Mesothelial cell of epicardium (in vitro differentiated cells): ENCODE measurements at regions not wholly inside any gene's neighbourhood (a gene's known extent, or its start where the extent isn't known, plus 50 kb on each side); places are given as distances from the start of the nearest gene placed in this dataset.

Experiments
- DNase-seq, 2 experiments: peaks; one replicate each; pipeline ENCODE4 v3.0.0; 2021; ENCODE audit warnings: low spot score in 2 of 2; ENCODE audit not compliant: unreplicated experiment in 2 of 2
- H3K27ac Mint-ChIP-seq: 2 replicates; pipeline ENCODE4 v1.8.0; 2021; ENCODE audit warnings: mixed read lengths
- H3K27me3 Mint-ChIP-seq: 2 replicates; pipeline ENCODE4 v1.8.0; 2021; ENCODE audit warnings: low read depth, mixed read lengths
- H3K36me3 Mint-ChIP-seq: 2 replicates; pipeline ENCODE4 v1.8.0; 2021; ENCODE audit warnings: mixed read lengths
- H3K4me1 Mint-ChIP-seq: 2 replicates; pipeline ENCODE4 v1.8.0; 2021; ENCODE audit warnings: mixed read lengths
- H3K4me3 Mint-ChIP-seq: 2 replicates; pipeline ENCODE4 v1.8.0; 2021; ENCODE audit warnings: mild to moderate bottlenecking, moderate library complexity, mixed read lengths
- H3K9me3 Mint-ChIP-seq: 2 replicates; pipeline ENCODE4 v1.8.0; 2021; ENCODE audit warnings: mixed read lengths
- TF ChIP-seq, protein P1 (sequence below): fragments of 200-600 bp; sonication (generic); IDR thresholded peaks from one replicate; pipeline ENCODE4 v1.5.0; 2021; ENCODE audit warnings: antibody characterized with exemption; ENCODE audit not compliant: unreplicated experiment

DNA sequence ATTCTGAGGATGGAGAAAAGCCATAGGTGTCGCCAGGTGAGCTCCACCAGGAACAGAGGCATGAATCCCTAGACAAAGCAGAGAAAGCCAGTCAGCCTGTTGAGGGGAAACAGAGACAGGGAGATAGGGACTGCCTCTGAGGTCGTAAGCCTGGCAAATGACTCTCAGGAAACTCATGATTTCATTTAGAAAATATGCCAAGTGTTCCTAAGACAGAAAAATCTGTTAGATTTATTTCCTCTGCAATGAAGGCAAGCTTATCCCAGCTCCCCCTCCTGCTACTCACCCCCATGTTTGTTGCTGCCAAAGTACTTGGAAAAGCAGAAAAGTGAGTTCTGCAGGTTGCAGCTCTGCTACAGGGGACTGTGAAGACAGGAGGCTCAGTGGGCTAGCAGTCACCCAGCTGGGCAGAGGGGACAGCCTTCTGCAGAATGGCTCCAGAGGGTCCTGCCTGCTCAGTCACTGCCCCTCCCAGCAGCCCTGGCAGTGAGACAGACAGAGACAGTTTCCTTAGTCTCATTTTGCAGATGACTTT, 184.3 kb downstream of the ADRA2A start:
- peak overlapping the region; percentile 56 for H3K27ac Mint-ChIP-seq
- peaks cover 9% of the 10 kb centered on the region for H3K36me3 Mint-ChIP-seq
- H3K4me1 Mint-ChIP-seq = peaks cover 13% of the 10 kb centered on the region
- H3K4me3 Mint-ChIP-seq = no peak overlapping the region
- peak in 1 of 2 experiments; percentile 42 for DNase-seq
- TF ChIP-seq, protein P1, sequence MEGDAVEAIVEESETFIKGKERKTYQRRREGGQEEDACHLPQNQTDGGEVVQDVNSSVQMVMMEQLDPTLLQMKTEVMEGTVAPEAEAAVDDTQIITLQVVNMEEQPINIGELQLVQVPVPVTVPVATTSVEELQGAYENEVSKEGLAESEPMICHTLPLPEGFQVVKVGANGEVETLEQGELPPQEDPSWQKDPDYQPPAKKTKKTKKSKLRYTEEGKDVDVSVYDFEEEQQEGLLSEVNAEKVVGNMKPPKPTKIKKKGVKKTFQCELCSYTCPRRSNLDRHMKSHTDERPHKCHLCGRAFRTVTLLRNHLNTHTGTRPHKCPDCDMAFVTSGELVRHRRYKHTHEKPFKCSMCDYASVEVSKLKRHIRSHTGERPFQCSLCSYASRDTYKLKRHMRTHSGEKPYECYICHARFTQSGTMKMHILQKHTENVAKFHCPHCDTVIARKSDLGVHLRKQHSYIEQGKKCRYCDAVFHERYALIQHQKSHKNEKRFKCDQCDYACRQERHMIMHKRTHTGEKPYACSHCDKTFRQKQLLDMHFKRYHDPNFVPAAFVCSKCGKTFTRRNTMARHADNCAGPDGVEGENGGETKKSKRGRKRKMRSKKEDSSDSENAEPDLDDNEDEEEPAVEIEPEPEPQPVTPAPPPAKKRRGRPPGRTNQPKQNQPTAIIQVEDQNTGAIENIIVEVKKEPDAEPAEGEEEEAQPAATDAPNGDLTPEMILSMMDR = no peak
- peaks cover 2% of the 10 kb centered on the region for H3K27me3 Mint-ChIP-seq
- H3K9me3 Mint-ChIP-seq = peaks cover 28% of the 10 kb centered on the region

DNA sequence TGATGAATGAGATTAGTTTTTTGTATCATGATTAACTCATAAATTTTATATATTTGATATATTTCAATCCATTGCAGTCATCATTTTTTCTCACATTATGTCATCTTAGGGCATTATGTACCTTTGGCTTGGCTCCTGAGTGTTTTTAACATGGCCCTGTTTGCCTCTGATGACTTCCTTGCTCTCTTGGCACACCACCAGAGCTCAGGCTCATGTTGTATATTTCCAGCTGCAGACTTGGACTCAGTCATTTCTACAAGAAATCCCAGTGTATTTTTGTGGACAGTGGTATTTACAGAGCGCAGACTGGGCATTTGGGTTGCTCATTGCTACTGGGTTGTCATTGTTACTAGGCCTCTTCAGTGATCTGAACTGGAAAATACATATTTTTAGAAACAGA, 188.5 kb downstream of the ADRA2A start:
- peaks cover 16% of the 10 kb centered on the region for H3K27me3 Mint-ChIP-seq
- no peak for DNase-seq
- no peak overlapping the region for H3K27ac Mint-ChIP-seq
- peaks cover 9% of the 10 kb centered on the region for H3K36me3 Mint-ChIP-seq
- no peak overlapping the region for H3K4me3 Mint-ChIP-seq
- H3K9me3 Mint-ChIP-seq = peaks cover 28% of the 10 kb centered on the region
- peaks cover 13% of the 10 kb centered on the region for H3K4me1 Mint-ChIP-seq
- TF ChIP-seq, protein P1 = no peak

DNA sequence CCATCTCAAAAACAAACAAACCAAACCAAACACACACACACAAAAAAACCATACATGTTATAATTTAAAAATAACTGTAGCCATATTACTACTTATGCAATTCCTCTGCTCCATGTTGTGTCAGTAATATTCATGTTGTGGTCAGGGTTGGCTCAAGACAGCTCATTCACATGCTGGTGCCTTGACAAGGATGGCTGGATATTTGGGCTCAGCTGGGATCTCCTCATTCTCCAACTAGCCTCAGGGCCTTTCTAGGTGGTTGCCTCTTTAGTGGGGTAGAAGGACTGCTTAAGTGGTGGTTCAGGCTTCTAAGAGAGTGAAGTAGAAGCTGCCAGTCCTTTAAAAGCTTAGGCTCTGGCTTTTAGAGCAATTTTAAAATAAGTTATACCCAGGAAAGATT, 189.3 kb downstream of the ADRA2A start:
- no peak overlapping the region for H3K27ac Mint-ChIP-seq
- H3K27me3 Mint-ChIP-seq = peaks cover 24% of the 10 kb centered on the region
- H3K4me1 Mint-ChIP-seq = peaks cover 7% of the 10 kb centered on the region
- peaks cover 9% of the 10 kb centered on the region for H3K36me3 Mint-ChIP-seq
- DNase-seq = no peak
- peaks cover 28% of the 10 kb centered on the region for H3K9me3 Mint-ChIP-seq
- no peak overlapping the region for H3K4me3 Mint-ChIP-seq
- TF ChIP-seq, protein P1 = no peak

DNA sequence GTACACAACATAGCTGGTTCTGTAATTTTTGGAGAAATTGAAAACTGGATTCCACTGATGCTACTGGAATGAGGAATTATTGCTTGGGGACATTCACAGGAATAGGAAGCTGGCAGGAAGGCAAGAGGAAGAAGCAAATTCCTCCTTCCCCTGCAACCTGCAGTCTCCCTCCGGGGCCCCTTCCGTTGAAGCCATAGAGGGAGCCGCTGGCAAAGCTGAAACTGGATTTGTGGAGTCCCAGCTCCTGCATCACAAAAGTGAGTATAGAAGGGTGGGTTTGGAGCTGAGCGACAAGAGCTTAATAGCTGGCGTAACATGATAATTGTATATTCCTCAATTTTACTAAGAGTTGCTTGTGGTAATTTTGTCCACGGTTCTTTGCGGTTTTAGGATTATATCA, 190.8 kb downstream of the ADRA2A start:
- H3K27ac Mint-ChIP-seq = no peak overlapping the region
- DNase-seq = no peak
- H3K9me3 Mint-ChIP-seq = peaks cover 22% of the 10 kb centered on the region
- peaks cover 30% of the 10 kb centered on the region for H3K27me3 Mint-ChIP-seq
- no peaks in the 10 kb centered on the region for H3K4me1 Mint-ChIP-seq
- H3K4me3 Mint-ChIP-seq = no peak overlapping the region
- TF ChIP-seq, protein P1 = no peak
- peaks cover 8% of the 10 kb centered on the region for H3K36me3 Mint-ChIP-seq

DNA sequence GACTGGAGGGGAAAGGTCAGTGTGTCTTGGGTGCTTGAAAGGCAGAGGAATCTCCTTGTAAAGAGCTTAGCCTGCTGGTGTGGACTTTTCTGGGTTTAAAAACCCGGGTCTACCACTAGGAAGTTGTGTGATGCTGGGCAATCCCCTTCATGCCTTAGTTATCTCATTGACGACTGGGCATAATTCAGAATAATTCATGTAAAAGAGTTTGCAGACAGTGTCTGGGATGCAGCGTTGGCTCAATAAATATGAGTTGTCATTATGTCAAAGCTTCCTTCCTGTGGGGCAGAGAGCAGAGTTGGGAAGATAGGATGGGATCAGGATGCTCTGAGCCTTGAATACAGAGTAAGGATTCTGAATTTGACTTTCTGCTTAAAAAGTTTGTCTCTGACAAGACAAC, 196.4 kb downstream of the ADRA2A start:
- Mint-ChIP-seq H3K4me1 (no peaks in the 10 kb centered on the region), H3K27ac (no peak overlapping the region), H3K4me3 (no peak overlapping the region), H3K9me3 (no peaks in the 10 kb centered on the region), H3K27me3 (peaks cover 54% of the 10 kb centered on the region), H3K36me3 (no peaks in the 10 kb centered on the region)
- no peak for DNase-seq
- TF ChIP-seq, protein P1 = no peak

DNA sequence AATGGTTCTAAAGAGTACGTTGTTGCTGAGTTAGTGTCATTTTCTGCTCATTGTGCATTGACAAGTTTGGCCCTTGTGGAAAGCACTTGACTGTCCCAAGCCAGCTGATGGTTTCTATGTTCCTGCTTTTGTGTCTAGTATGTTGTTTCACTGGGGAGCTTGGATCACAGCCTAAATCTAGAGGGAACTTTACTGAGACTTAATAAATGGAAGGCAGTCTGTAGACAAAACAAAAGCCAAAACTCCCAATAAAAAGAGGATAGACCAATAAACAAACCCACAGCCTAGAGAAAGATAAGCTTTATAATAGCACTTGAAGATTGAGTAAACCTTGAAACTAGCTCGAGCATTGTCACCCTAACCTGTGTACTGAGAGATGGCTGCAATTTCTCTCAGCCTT, 196.8 kb downstream of the ADRA2A start:
- Mint-ChIP-seq H3K4me1 (no peaks in the 10 kb centered on the region), H3K27ac (no peak overlapping the region), H3K27me3 (peaks cover 54% of the 10 kb centered on the region), H3K9me3 (no peaks in the 10 kb centered on the region), H3K4me3 (no peak overlapping the region), H3K36me3 (no peaks in the 10 kb centered on the region)
- TF ChIP-seq, protein P1 = no peak
- no peak for DNase-seq
